Calu3 (cell line): ENCODE measurements at regions not wholly inside any gene's neighbourhood (a gene's known extent, or its start where the extent isn't known, plus 50 kb on each side); places are given as distances from the start of the nearest gene placed in this dataset.
"Not testable (repeated sequence)": the region's sequence is repeated elsewhere in the genome, so short reads cannot be mapped to it uniquely, and the experiment has no call there.

Experiments
- BruUV-seq: library from RNA; stranded (reverse); fragments of 400-500 nt; replicated peaks from 2 replicates; lab custom pipeline; 2021; lab: Mats Ljungman, UMichigan
- CTCF ChIA-PET: fragments of 300-600 bp; sonication (Branson Sonifier 250); formaldehyde crosslinking; loops from one replicate; lab custom pipeline; 2022; ENCODE audit warnings: antibody characterized with exemption; lab: Charles Lee
- DNase-seq: peaks from one replicate; pipeline ENCODE4 v3.0.0; 2022
- H3K27ac Mint-ChIP-seq: one replicate; pipeline ENCODE4 v1.8.0; 2022; ENCODE audit warnings: mixed read lengths; ENCODE audit not compliant: unreplicated experiment
- H3K27me3 Mint-ChIP-seq: one replicate; pipeline ENCODE4 v1.8.0; 2022; ENCODE audit warnings: mixed read lengths; ENCODE audit not compliant: unreplicated experiment
- H3K36me3 Mint-ChIP-seq: one replicate; pipeline ENCODE4 v1.8.0; 2022; ENCODE audit warnings: mild to moderate bottlenecking, moderate library complexity, mixed read lengths; ENCODE audit not compliant: insufficient read depth, unreplicated experiment
- H3K4me1 Mint-ChIP-seq: one replicate; pipeline ENCODE4 v1.8.0; 2022; ENCODE audit warnings: mild to moderate bottlenecking, low read depth, mixed read lengths; ENCODE audit not compliant: unreplicated experiment
- H3K4me3 Mint-ChIP-seq: one replicate; pipeline ENCODE4 v1.8.0; 2022; ENCODE audit warnings: mild to moderate bottlenecking, low read depth, moderate library complexity, mixed read lengths; ENCODE audit not compliant: unreplicated experiment
- H3K9me3 Mint-ChIP-seq: one replicate; pipeline ENCODE4 v1.8.0; 2022; ENCODE audit warnings: low read depth, mixed read lengths; ENCODE audit not compliant: unreplicated experiment
- intact Hi-C: fragments of 100-400 bp; cut with micrococcal nuclease; formaldehyde crosslinking; loops from one replicate; pipeline ENCODE4 v1.10.0; 2022; ENCODE audit not compliant: unreplicated experiment

- H3K27ac Mint-ChIP-seq, H3K4me3 Mint-ChIP-seq, BruUV-seq, H3K27me3 Mint-ChIP-seq, DNase-seq, intact Hi-C loops, H3K4me1 Mint-ChIP-seq, H3K36me3 Mint-ChIP-seq, CTCF ChIA-PET, H3K9me3 Mint-ChIP-seq: not testable (repeated sequence)
Measured at GRCh38 chr9:41279437-41279836, 90.3 kb upstream of the ZNG1F start.

GRCh38 chr9:41279033-41279432 lies 89.9 kb upstream of the ZNG1F start:
- BruUV-seq, DNase-seq, H3K27ac Mint-ChIP-seq, H3K36me3 Mint-ChIP-seq, H3K4me3 Mint-ChIP-seq, CTCF ChIA-PET, H3K9me3 Mint-ChIP-seq, H3K4me1 Mint-ChIP-seq, H3K27me3 Mint-ChIP-seq, intact Hi-C loops: not testable (repeated sequence)

GRCh38 chr9:41273549-41274267 lies 84.6 kb upstream of the ZNG1F start:
- BruUV-seq, H3K36me3 Mint-ChIP-seq, intact Hi-C loops, H3K4me1 Mint-ChIP-seq, H3K27ac Mint-ChIP-seq, H3K27me3 Mint-ChIP-seq, CTCF ChIA-PET, H3K9me3 Mint-ChIP-seq: not testable (repeated sequence)
- DNase-seq, result peak; percentile 72
- H3K4me3 Mint-ChIP-seq, result peak overlapping the region; percentile 46

- H3K27ac Mint-ChIP-seq, H3K9me3 Mint-ChIP-seq, H3K4me3 Mint-ChIP-seq, H3K27me3 Mint-ChIP-seq, CTCF ChIA-PET, intact Hi-C loops, H3K4me1 Mint-ChIP-seq, H3K36me3 Mint-ChIP-seq, BruUV-seq: not testable (repeated sequence)
- peak; percentile 34 for DNase-seq
Measured at GRCh38 chr9:41272879-41273548, 83.9 kb upstream of the ZNG1F start.

- H3K9me3 Mint-ChIP-seq, H3K27me3 Mint-ChIP-seq, BruUV-seq, H3K27ac Mint-ChIP-seq, CTCF ChIA-PET, DNase-seq, H3K4me3 Mint-ChIP-seq, H3K4me1 Mint-ChIP-seq, H3K36me3 Mint-ChIP-seq, intact Hi-C loops: not testable (repeated sequence)
Measured at GRCh38 chr9:41270992-41271391, 81.9 kb upstream of the ZNG1F start.

- H3K27ac Mint-ChIP-seq, CTCF ChIA-PET, H3K4me3 Mint-ChIP-seq, H3K36me3 Mint-ChIP-seq, DNase-seq, H3K4me1 Mint-ChIP-seq, H3K27me3 Mint-ChIP-seq, H3K9me3 Mint-ChIP-seq, BruUV-seq, intact Hi-C loops: not testable (repeated sequence)
Measured at GRCh38 chr9:41269471-41269870, 80.4 kb upstream of the ZNG1F start.

GRCh38 chr9:41269054-41269453 lies 79.9 kb upstream of the ZNG1F start:
- H3K9me3 Mint-ChIP-seq, H3K27me3 Mint-ChIP-seq, H3K27ac Mint-ChIP-seq, H3K36me3 Mint-ChIP-seq, H3K4me3 Mint-ChIP-seq, H3K4me1 Mint-ChIP-seq, CTCF ChIA-PET, BruUV-seq, DNase-seq, intact Hi-C loops: not testable (repeated sequence)

GRCh38 chr9:41266602-41267001 lies 77.5 kb upstream of the ZNG1F start:
- peak overlapping the region; percentile 39 for H3K4me3 Mint-ChIP-seq
- H3K27ac Mint-ChIP-seq, H3K36me3 Mint-ChIP-seq, H3K9me3 Mint-ChIP-seq, BruUV-seq, CTCF ChIA-PET, intact Hi-C loops, H3K4me1 Mint-ChIP-seq, H3K27me3 Mint-ChIP-seq: not testable (repeated sequence)
- DNase-seq, result peak; percentile 14

- H3K27me3 Mint-ChIP-seq, H3K27ac Mint-ChIP-seq, H3K9me3 Mint-ChIP-seq, H3K36me3 Mint-ChIP-seq, CTCF ChIA-PET, BruUV-seq, intact Hi-C loops, DNase-seq, H3K4me3 Mint-ChIP-seq, H3K4me1 Mint-ChIP-seq: not testable (repeated sequence)
Measured at GRCh38 chr9:41266000-41266399, 76.9 kb upstream of the ZNG1F start.

GRCh38 chr9:41251973-41252372 lies 62.9 kb upstream of the ZNG1F start:
- DNase-seq, H3K27me3 Mint-ChIP-seq, H3K4me1 Mint-ChIP-seq, H3K36me3 Mint-ChIP-seq, CTCF ChIA-PET, H3K9me3 Mint-ChIP-seq, intact Hi-C loops, BruUV-seq, H3K4me3 Mint-ChIP-seq, H3K27ac Mint-ChIP-seq: not testable (repeated sequence)
